ENCODE measurements at regions not wholly inside any gene's neighbourhood (a gene's known extent, or its start where the extent isn't known, plus 50 kb on each side); places are given as distances from the start of the nearest gene placed in this dataset.

DNA sequence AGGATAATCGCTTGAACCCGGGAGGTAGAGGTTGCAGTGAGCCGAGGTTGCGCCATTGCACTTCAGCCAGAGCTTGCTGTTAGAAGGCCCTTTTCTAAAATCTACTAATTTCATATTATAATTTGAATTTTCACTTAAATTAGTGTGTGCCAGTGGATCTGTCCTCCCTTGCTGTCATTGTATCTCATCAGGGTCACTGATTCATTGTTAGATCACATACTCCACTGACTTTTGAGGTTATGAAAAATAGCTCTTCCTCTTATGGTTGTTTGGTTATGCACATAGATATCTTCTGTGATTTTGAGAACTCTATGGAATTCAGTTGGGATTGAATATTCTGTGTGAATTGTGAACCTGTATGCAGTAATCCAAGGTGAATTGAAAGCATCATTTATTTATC lies 53.1 kb upstream of the TULP4 start (continued):
- TF ChIP-seq, protein P1, sequence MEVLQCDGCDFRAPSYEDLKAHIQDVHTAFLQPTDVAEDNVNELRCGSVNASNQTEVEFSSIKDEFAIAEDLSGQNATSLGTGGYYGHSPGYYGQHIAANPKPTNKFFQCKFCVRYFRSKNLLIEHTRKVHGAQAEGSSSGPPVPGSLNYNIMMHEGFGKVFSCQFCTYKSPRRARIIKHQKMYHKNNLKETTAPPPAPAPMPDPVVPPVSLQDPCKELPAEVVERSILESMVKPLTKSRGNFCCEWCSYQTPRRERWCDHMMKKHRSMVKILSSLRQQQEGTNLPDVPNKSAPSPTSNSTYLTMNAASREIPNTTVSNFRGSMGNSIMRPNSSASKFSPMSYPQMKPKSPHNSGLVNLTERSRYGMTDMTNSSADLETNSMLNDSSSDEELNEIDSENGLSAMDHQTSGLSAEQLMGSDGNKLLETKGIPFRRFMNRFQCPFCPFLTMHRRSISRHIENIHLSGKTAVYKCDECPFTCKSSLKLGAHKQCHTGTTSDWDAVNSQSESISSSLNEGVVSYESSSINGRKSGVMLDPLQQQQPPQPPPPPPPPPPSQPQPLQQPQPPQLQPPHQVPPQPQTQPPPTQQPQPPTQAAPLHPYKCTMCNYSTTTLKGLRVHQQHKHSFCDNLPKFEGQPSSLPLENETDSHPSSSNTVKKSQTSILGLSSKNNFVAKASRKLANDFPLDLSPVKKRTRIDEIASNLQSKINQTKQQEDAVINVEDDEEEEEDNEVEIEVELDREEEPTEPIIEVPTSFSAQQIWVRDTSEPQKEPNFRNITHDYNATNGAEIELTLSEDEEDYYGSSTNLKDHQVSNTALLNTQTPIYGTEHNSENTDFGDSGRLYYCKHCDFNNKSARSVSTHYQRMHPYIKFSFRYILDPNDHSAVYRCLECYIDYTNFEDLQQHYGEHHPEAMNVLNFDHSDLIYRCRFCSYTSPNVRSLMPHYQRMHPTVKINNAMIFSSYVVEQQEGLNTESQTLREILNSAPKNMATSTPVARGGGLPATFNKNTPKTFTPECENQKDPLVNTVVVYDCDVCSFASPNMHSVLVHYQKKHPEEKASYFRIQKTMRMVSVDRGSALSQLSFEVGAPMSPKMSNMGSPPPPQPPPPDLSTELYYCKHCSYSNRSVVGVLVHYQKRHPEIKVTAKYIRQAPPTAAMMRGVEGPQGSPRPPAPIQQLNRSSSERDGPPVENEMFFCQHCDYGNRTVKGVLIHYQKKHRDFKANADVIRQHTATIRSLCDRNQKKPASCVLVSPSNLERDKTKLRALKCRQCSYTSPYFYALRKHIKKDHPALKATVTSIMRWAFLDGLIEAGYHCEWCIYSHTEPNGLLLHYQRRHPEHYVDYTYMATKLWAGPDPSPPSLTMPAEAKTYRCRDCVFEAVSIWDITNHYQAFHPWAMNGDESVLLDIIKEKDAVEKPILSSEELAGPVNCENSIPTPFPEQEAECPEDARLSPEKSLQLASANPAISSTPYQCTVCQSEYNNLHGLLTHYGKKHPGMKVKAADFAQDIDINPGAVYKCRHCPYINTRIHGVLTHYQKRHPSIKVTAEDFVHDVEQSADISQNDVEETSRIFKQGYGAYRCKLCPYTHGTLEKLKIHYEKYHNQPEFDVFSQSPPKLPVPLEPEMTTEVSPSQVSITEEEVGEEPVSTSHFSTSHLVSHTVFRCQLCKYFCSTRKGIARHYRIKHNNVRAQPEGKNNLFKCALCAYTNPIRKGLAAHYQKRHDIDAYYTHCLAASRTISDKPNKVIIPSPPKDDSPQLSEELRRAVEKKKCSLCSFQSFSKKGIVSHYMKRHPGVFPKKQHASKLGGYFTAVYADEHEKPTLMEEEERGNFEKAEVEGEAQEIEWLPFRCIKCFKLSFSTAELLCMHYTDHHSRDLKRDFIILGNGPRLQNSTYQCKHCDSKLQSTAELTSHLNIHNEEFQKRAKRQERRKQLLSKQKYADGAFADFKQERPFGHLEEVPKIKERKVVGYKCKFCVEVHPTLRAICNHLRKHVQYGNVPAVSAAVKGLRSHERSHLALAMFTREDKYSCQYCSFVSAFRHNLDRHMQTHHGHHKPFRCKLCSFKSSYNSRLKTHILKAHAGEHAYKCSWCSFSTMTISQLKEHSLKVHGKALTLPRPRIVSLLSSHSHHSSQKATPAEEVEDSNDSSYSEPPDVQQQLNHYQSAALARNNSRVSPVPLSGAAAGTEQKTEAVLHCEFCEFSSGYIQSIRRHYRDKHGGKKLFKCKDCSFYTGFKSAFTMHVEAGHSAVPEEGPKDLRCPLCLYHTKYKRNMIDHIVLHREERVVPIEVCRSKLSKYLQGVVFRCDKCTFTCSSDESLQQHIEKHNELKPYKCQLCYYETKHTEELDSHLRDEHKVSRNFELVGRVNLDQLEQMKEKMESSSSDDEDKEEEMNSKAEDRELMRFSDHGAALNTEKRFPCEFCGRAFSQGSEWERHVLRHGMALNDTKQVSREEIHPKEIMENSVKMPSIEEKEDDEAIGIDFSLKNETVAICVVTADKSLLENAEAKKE (CRISPR knock-in tag; IDR thresholded peaks at IDR 0.05) = no peak

DNA sequence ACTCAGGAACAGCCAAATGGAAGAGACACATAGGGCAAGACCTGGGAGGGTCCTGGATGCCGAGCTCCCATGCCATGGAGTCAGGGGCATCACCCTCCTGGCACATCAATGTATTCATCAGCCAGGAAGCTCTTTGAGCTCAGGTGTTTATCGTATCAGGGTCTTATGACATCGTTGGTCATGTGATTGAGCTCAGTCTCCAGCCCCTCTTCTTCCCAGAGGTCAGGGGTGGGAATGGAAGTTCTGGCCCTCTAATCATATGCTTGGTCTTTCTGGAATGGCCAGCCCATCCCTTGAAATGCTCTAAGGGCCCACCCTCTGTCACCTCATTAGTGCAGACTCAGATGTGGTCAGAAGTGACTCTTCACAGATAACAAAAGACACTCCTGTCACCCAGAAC lies 52.4 kb upstream of the TULP4 start:
- DNase-seq (ENCODE audit: low spot score) = no peak
- no peak overlapping the region for H3K4me2 ChIP-seq
- H3K4me1 ChIP-seq (ENCODE audit: insufficient read depth) = peaks cover 16% of the 10 kb centered on the region; the same call in 1 of the 2 replicates
- peaks cover 27% of the 10 kb centered on the region for H3K4me1 Mint-ChIP-seq
- H3K27ac Mint-ChIP-seq = no peak overlapping the region
- H3K4me3 Mint-ChIP-seq = no peak overlapping the region
- H3K27ac ChIP-seq (ENCODE audit: low read depth) = no peak overlapping the region
- no peak for ATAC-seq
- H4K20me1 ChIP-seq (replicated peaks; ENCODE audit: insufficient read depth) = peaks cover 13% of the 10 kb centered on the region; the same call in 1 of the 2 replicates
- no peaks in the 10 kb centered on the region for H3K36me3 ChIP-seq (ENCODE audit: insufficient read depth)
- H3K9me3 Mint-ChIP-seq = no peaks in the 10 kb centered on the region; the same call in 2 of the 3 replicates
- H3K4me3 ChIP-seq = no peak overlapping the region
- no peak for TF ChIP-seq JUNB (IDR thresholded peaks at IDR 0.05; ENCODE audit: unreplicated experiment)
- TF ChIP-seq, protein P2, sequence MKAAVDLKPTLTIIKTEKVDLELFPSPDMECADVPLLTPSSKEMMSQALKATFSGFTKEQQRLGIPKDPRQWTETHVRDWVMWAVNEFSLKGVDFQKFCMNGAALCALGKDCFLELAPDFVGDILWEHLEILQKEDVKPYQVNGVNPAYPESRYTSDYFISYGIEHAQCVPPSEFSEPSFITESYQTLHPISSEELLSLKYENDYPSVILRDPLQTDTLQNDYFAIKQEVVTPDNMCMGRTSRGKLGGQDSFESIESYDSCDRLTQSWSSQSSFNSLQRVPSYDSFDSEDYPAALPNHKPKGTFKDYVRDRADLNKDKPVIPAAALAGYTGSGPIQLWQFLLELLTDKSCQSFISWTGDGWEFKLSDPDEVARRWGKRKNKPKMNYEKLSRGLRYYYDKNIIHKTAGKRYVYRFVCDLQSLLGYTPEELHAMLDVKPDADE (IDR thresholded peaks at IDR 0.05) = no peak
- no peak for TF ChIP-seq POLR2AphosphoS5 (IDR thresholded peaks at IDR 0.05; ENCODE audit: low read depth)
- no peak for TF ChIP-seq EZH2 (IDR thresholded peaks at IDR 0.05; ENCODE audit: low read depth, unreplicated experiment)
- TF ChIP-seq, protein P3, sequence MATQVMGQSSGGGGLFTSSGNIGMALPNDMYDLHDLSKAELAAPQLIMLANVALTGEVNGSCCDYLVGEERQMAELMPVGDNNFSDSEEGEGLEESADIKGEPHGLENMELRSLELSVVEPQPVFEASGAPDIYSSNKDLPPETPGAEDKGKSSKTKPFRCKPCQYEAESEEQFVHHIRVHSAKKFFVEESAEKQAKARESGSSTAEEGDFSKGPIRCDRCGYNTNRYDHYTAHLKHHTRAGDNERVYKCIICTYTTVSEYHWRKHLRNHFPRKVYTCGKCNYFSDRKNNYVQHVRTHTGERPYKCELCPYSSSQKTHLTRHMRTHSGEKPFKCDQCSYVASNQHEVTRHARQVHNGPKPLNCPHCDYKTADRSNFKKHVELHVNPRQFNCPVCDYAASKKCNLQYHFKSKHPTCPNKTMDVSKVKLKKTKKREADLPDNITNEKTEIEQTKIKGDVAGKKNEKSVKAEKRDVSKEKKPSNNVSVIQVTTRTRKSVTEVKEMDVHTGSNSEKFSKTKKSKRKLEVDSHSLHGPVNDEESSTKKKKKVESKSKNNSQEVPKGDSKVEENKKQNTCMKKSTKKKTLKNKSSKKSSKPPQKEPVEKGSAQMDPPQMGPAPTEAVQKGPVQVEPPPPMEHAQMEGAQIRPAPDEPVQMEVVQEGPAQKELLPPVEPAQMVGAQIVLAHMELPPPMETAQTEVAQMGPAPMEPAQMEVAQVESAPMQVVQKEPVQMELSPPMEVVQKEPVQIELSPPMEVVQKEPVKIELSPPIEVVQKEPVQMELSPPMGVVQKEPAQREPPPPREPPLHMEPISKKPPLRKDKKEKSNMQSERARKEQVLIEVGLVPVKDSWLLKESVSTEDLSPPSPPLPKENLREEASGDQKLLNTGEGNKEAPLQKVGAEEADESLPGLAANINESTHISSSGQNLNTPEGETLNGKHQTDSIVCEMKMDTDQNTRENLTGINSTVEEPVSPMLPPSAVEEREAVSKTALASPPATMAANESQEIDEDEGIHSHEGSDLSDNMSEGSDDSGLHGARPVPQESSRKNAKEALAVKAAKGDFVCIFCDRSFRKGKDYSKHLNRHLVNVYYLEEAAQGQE (IDR thresholded peaks at IDR 0.05; ENCODE audit: unreplicated experiment) = no peak
- H3K36me3 Mint-ChIP-seq (ENCODE audit: low read depth) = peaks cover 17% of the 10 kb centered on the region
- H3K9me2 ChIP-seq (ENCODE audit: insufficient read depth) = 0 out of 2 replicates have a peak, but pooled peaks cover 3% of the 10 kb centered on the region
- H3K27me3 ChIP-seq (ENCODE audit: insufficient read depth) = no peaks in the 10 kb centered on the region
- H2AFZ ChIP-seq = no peak overlapping the region
- no peaks in the 10 kb centered on the region for H3F3A ChIP-seq (replicated peaks; ENCODE audit: low read depth)
- peaks cover 73% of the 10 kb centered on the region for H3K79me2 ChIP-seq (replicated peaks; ENCODE audit: insufficient read depth)
- peaks cover 4% of the 10 kb centered on the region for H3K27me3 Mint-ChIP-seq (ENCODE audit: insufficient read depth, low read depth, poor library complexity)
